ENCODE measurements at regions not wholly inside any gene's neighbourhood (a gene's known extent, or its start where the extent isn't known, plus 50 kb on each side); places are given as distances from the start of the nearest gene placed in this dataset.

- Histone ChIP-seq H3K4me1 (peaks cover 0 to 14% (median 0%) of the 10 kb centered on the region in 10 experiments; a peak in 3 of 20 replicates), H3K27ac (no peak overlapping the region), H3K9me3 (replicated peaks in 1 of 11) (no peaks in the 10 kb centered on the region), H3K9ac (no peak overlapping the region), H3K36me3 (no peaks in the 10 kb centered on the region), H3K4me3 (no peak overlapping the region), H3K27me3 (no peaks in the 10 kb centered on the region), H3K4me2 (no peak overlapping the region), H4K20me1 (no peaks in the 10 kb centered on the region)
- no peak for TF ChIP-seq Cebpa-rat (IDR thresholded peaks at IDR 0.05)
These were observed 99.6 kb upstream of the ROBO2 start for GRCh38 chr3:76940181-76940770.

GRCh38 chr3:76941376-76941775 is 98.5 kb upstream of the ROBO2 start:
- Histone ChIP-seq H3K4me3 (no peak overlapping the region), H3K27ac (no peak overlapping the region), H3K4me2 (no peak overlapping the region), H3K9ac (no peak overlapping the region), H4K20me1 (no peaks in the 10 kb centered on the region), H3K4me1 (peaks cover 0 to 14% (median 0%) of the 10 kb centered on the region in 10 experiments; a peak in 3 of 20 replicates), H3K36me3 (no peaks in the 10 kb centered on the region), H3K27me3 (no peaks in the 10 kb centered on the region), H3K9me3 (replicated peaks in 1 of 11) (no peaks in the 10 kb centered on the region)
- TF ChIP-seq Cebpa-rat (IDR thresholded peaks at IDR 0.05) = no peak

GRCh38 chr3:76942101-76942500 is 97.8 kb upstream of the ROBO2 start:
- TF ChIP-seq Cebpa-rat (IDR thresholded peaks at IDR 0.05) = no peak
- no peak overlapping the region for H3K9ac ChIP-seq
- H3K4me2 ChIP-seq = peak overlapping the region in 2 of 11 experiments; percentile 22 to 44; a peak in 4 of 22 replicates
- H3K27ac ChIP-seq = no peak overlapping the region
- no peaks in the 10 kb centered on the region for H3K27me3 ChIP-seq
- peaks cover 0 to 14% (median 0%) of the 10 kb centered on the region in 10 experiments; a peak in 3 of 20 replicates for H3K4me1 ChIP-seq
- no peak overlapping the region for H3K4me3 ChIP-seq
- no peaks in the 10 kb centered on the region for H3K9me3 ChIP-seq (replicated peaks in 1 of 11)
- H4K20me1 ChIP-seq = no peaks in the 10 kb centered on the region
- H3K36me3 ChIP-seq = no peaks in the 10 kb centered on the region

GRCh38 chr3:76943058-76943457 is 96.8 kb upstream of the ROBO2 start:
- H3K27me3 ChIP-seq = no peaks in the 10 kb centered on the region
- H3K4me1 ChIP-seq = peaks cover 0 to 14% (median 0%) of the 10 kb centered on the region in 10 experiments; a peak in 3 of 20 replicates
- H3K27ac ChIP-seq = no peak overlapping the region
- H3K4me2 ChIP-seq = no peak overlapping the region
- H3K9me3 ChIP-seq (replicated peaks in 1 of 11) = no peaks in the 10 kb centered on the region
- no peak overlapping the region for H3K9ac ChIP-seq
- no peak for TF ChIP-seq Cebpa-rat (IDR thresholded peaks at IDR 0.05)
- H3K36me3 ChIP-seq = no peaks in the 10 kb centered on the region
- H3K4me3 ChIP-seq = no peak overlapping the region
- H4K20me1 ChIP-seq = no peaks in the 10 kb centered on the region

- no peak overlapping the region for H3K9ac ChIP-seq
- TF ChIP-seq Cebpa-rat (IDR thresholded peaks at IDR 0.05) = no peak
These were observed 96.2 kb upstream of the ROBO2 start for GRCh38 chr3:76943671-76944070.

GRCh38 chr3:76949033-76949432 is 90.9 kb upstream of the ROBO2 start:
- Histone ChIP-seq H3K4me3 (no peak overlapping the region), H3K4me1 (no peaks in the 10 kb centered on the region), H3K9me3 (replicated peaks in 1 of 11) (no peaks in the 10 kb centered on the region), H4K20me1 (no peaks in the 10 kb centered on the region), H3K27me3 (no peaks in the 10 kb centered on the region), H3K27ac (no peak overlapping the region), H3K4me2 (no peak overlapping the region), H3K9ac (no peak overlapping the region), H3K36me3 (no peaks in the 10 kb centered on the region)
- TF ChIP-seq Cebpa-rat (IDR thresholded peaks at IDR 0.05) = no peak

More at GRCh38 chr3:76943671-76944070, 96.2 kb upstream of the ROBO2 start:
- Histone ChIP-seq H3K4me2 (no peak overlapping the region), H4K20me1 (no peaks in the 10 kb centered on the region), H3K4me1 (peaks cover 0 to 14% (median 0%) of the 10 kb centered on the region in 10 experiments; a peak in 3 of 20 replicates), H3K9me3 (replicated peaks in 1 of 11) (no peaks in the 10 kb centered on the region), H3K36me3 (no peaks in the 10 kb centered on the region), H3K4me3 (no peak overlapping the region), H3K27me3 (no peaks in the 10 kb centered on the region), H3K27ac (no peak overlapping the region)

GRCh38 chr3:76949462-76949861 is 90.4 kb upstream of the ROBO2 start:
- Histone ChIP-seq H4K20me1 (no peaks in the 10 kb centered on the region), H3K9me3 (replicated peaks in 1 of 11) (no peaks in the 10 kb centered on the region), H3K4me2 (no peak overlapping the region), H3K4me1 (no peaks in the 10 kb centered on the region), H3K27me3 (no peaks in the 10 kb centered on the region), H3K36me3 (no peaks in the 10 kb centered on the region), H3K9ac (no peak overlapping the region), H3K4me3 (no peak overlapping the region), H3K27ac (no peak overlapping the region)
- TF ChIP-seq Cebpa-rat (IDR thresholded peaks at IDR 0.05) = no peak

- no peak overlapping the region for H3K4me3 ChIP-seq
- no peaks in the 10 kb centered on the region for H3K36me3 ChIP-seq
- H3K4me2 ChIP-seq = no peak overlapping the region
- TF ChIP-seq Cebpa-rat (IDR thresholded peaks at IDR 0.05) = no peak
- H4K20me1 ChIP-seq = no peaks in the 10 kb centered on the region
- no peaks in the 10 kb centered on the region for H3K4me1 ChIP-seq
- no peak overlapping the region for H3K27ac ChIP-seq
- no peaks in the 10 kb centered on the region for H3K27me3 ChIP-seq
- H3K9me3 ChIP-seq (replicated peaks in 1 of 11) = no peaks in the 10 kb centered on the region
- no peak overlapping the region for H3K9ac ChIP-seq
These were observed 89.3 kb upstream of the ROBO2 start for GRCh38 chr3:76950590-76950989.

GRCh38 chr3:76954412-76954811 is 85.5 kb upstream of the ROBO2 start:
- Histone ChIP-seq H3K9ac (no peak overlapping the region), H3K27ac (no peak overlapping the region), H3K4me1 (no peaks in the 10 kb centered on the region), H3K4me3 (no peak overlapping the region), H3K36me3 (no peaks in the 10 kb centered on the region), H4K20me1 (no peaks in the 10 kb centered on the region), H3K9me3 (replicated peaks in 1 of 11) (no peaks in the 10 kb centered on the region), H3K4me2 (no peak overlapping the region), H3K27me3 (no peaks in the 10 kb centered on the region)
- no peak for TF ChIP-seq Cebpa-rat (IDR thresholded peaks at IDR 0.05)

GRCh38 chr3:76958274-76958673 is 81.6 kb upstream of the ROBO2 start:
- H3K4me3 ChIP-seq = no peak overlapping the region
- TF ChIP-seq Cebpa-rat (IDR thresholded peaks at IDR 0.05) = no peak
- no peaks in the 10 kb centered on the region for H3K36me3 ChIP-seq
- H4K20me1 ChIP-seq = no peaks in the 10 kb centered on the region
- no peak overlapping the region for H3K4me2 ChIP-seq
- no peak overlapping the region for H3K27ac ChIP-seq
- no peaks in the 10 kb centered on the region for H3K4me1 ChIP-seq
- H3K27me3 ChIP-seq = no peaks in the 10 kb centered on the region
- H3K9me3 ChIP-seq (replicated peaks in 1 of 11) = no peaks in the 10 kb centered on the region
- no peak overlapping the region for H3K9ac ChIP-seq

Measured in BLaER1 treated with 17β-estradiol and CSF1 and Interleukin-3, amounts not matched to agents 10 nM and 100 nM (cell line).